SK-N-MC (cell line): ENCODE measurements at regions not wholly inside any gene's neighbourhood (a gene's known extent, or its start where the extent isn't known, plus 50 kb on each side); places are given as distances from the start of the nearest gene placed in this dataset.
A peak's percentile ranks its signal among the peaks of the same experiment; 100 is the strongest.

Source experiments
- DNase-seq: peaks from one replicate; pipeline ENCODE4 v3.0.0-alpha.2; 2011; ENCODE audit warnings: low read depth, low spot score
- H3K27ac ChIP-seq: fragments of 200-600 bp; sonication (generic); 2 replicates; pipeline ENCODE4 v1.5.1; 2016; ENCODE audit warnings: mixed run types
- H3K36me3 ChIP-seq: fragments of 200-600 bp; sonication (generic); 2 replicates; pipeline ENCODE4 v1.6.1; 2017; ENCODE audit warnings: antibody characterized with exemption, low read length, mixed read lengths; ENCODE audit not compliant: insufficient read depth
- H3K4me3 ChIP-seq: fragments of 200-600 bp; sonication (generic); 2 replicates; pipeline ENCODE4 v1.5.1; 2016
- H3K9ac ChIP-seq: fragments of 200-600 bp; sonication (generic); 2 replicates; pipeline ENCODE4 v1.8.0; 2017; ENCODE audit warnings: mixed run types, mixed read lengths; ENCODE audit not compliant: insufficient read length
- H3K9me3 ChIP-seq: fragments of 200-600 bp; sonication (generic); 2 replicates; pipeline ENCODE4 v1.6.1; 2017; ENCODE audit warnings: low read depth, mild to moderate bottlenecking, antibody characterized with exemption, low read length, moderate library complexity, mixed read lengths
- EZH2 ChIP-seq: fragments of 200-600 bp; sonication (generic); IDR thresholded peaks from one replicate; pipeline ENCODE4 v1.6.1; 2017; ENCODE audit warnings: antibody characterized with exemption
- FOXP2 ChIP-seq: optimal IDR thresholded peaks from 2 replicates; pipeline ENCODE3; 2011; ENCODE audit warnings: mild to moderate bottlenecking, moderate library complexity; ENCODE audit not compliant: insufficient read depth; ENCODE audit errors: extremely low read length, control extremely low read depth
- POLR2AphosphoS5 ChIP-seq: IDR thresholded peaks from 2 replicates; pipeline ENCODE4 v1.6.1; 2012; ENCODE audit warnings: mild to moderate bottlenecking, low read depth, low read length, borderline replicate concordance

GRCh38 chr3:102074946-102075345, 225.6 kb downstream of the NFKBIZ start:
- no peak overlapping the region for H3K9ac ChIP-seq
- no peak for DNase-seq
- H3K27ac ChIP-seq = no peak overlapping the region
- H3K36me3 ChIP-seq = no peaks in the 10 kb centered on the region
- no peak overlapping the region for H3K4me3 ChIP-seq
- TF ChIP-seq FOXP2 (no peak), EZH2 (no peak), POLR2AphosphoS5 (no peak)
- H3K9me3 ChIP-seq = no peaks in the 10 kb centered on the region

- Histone ChIP-seq H3K36me3 (no peaks in the 10 kb centered on the region), H3K9ac (no peak overlapping the region), H3K4me3 (no peak overlapping the region), H3K27ac (no peak overlapping the region), H3K9me3 (no peaks in the 10 kb centered on the region)
- no peak for TF ChIP-seq POLR2AphosphoS5
- TF ChIP-seq FOXP2 = no peak
- TF ChIP-seq EZH2 = no peak
- DNase-seq = no peak
These were observed 229.1 kb downstream of the NFKBIZ start for GRCh38 chr3:102078401-102078800.

- no peak for TF ChIP-seq POLR2AphosphoS5
- TF ChIP-seq EZH2 = no peak
- TF ChIP-seq FOXP2 = no peak
- Histone ChIP-seq H3K9me3 (no peaks in the 10 kb centered on the region), H3K4me3 (no peak overlapping the region), H3K36me3 (no peaks in the 10 kb centered on the region), H3K9ac (no peak overlapping the region), H3K27ac (no peak overlapping the region)
- no peak for DNase-seq
These were observed 229.8 kb downstream of the NFKBIZ start for GRCh38 chr3:102078854-102079808.

GRCh38 chr3:102079809-102080197, 230.5 kb downstream of the NFKBIZ start:
- Histone ChIP-seq H3K9me3 (no peaks in the 10 kb centered on the region), H3K27ac (no peak overlapping the region), H3K9ac (no peak overlapping the region), H3K36me3 (no peaks in the 10 kb centered on the region), H3K4me3 (no peak overlapping the region)
- TF ChIP-seq POLR2AphosphoS5 = no peak
- no peak for TF ChIP-seq EZH2
- no peak for TF ChIP-seq FOXP2
- no peak for DNase-seq

GRCh38 chr3:102081572-102082289, 232.4 kb downstream of the NFKBIZ start:
- DNase-seq = no peak

GRCh38 chr3:102083473-102083872, 234.2 kb downstream of the NFKBIZ start:
- DNase-seq = no peak
- Histone ChIP-seq H3K36me3 (no peaks in the 10 kb centered on the region), H3K4me3 (peak overlapping the region; percentile 57; the same call in 1 of the 2 replicates), H3K9me3 (no peaks in the 10 kb centered on the region), H3K27ac (peak overlapping the region; percentile 86; the same call in 1 of the 2 replicates), H3K9ac (no peak overlapping the region)
- TF ChIP-seq POLR2AphosphoS5 = no peak
- TF ChIP-seq EZH2 = no peak

More at GRCh38 chr3:102081572-102082289, 232.4 kb downstream of the NFKBIZ start:
- Histone ChIP-seq H3K9me3 (no peaks in the 10 kb centered on the region), H3K9ac (no peak overlapping the region), H3K27ac (no peak overlapping the region), H3K4me3 (no peak overlapping the region), H3K36me3 (no peaks in the 10 kb centered on the region)
- TF ChIP-seq POLR2AphosphoS5 (no peak), FOXP2 (no peak)

GRCh38 chr3:102084006-102084405, 234.7 kb downstream of the NFKBIZ start:
- no peak overlapping the region for H3K9ac ChIP-seq
- peak overlapping the region; percentile 86 for H3K27ac ChIP-seq
- TF ChIP-seq EZH2 = no peak
- TF ChIP-seq POLR2AphosphoS5 = no peak
- no peak for TF ChIP-seq FOXP2
- no peaks in the 10 kb centered on the region for H3K9me3 ChIP-seq
- H3K4me3 ChIP-seq = peak overlapping the region; percentile 57
- no peaks in the 10 kb centered on the region for H3K36me3 ChIP-seq
- peak; percentile 51 for DNase-seq

GRCh38 chr3:102084704-102085103, 235.4 kb downstream of the NFKBIZ start:
- Histone ChIP-seq H3K9me3 (no peaks in the 10 kb centered on the region), H3K9ac (no peak overlapping the region), H3K27ac (peak overlapping the region; percentile 86), H3K4me3 (peak overlapping the region; percentile 57), H3K36me3 (no peaks in the 10 kb centered on the region)
- DNase-seq = no peak
- TF ChIP-seq POLR2AphosphoS5 (no peak), EZH2 (no peak), FOXP2 (no peak)
